H9 (cell line): ENCODE measurements at regions not wholly inside any gene's neighbourhood (a gene's known extent, or its start where the extent isn't known, plus 50 kb on each side); places are given as distances from the start of the nearest gene placed in this dataset.

ENCODE experiments used
- DNase-seq: peaks from one replicate; pipeline ENCODE4 v3.0.0-alpha.2; 2017
- H2AFZ ChIP-seq: one replicate; pipeline ENCODE4 v1.6.1; 2013; ENCODE audit warnings: mild to moderate bottlenecking, low read length, control low read depth, moderate library complexity
- H2AK5ac ChIP-seq: 2 replicates; pipeline ENCODE4 v1.6.1; 2013; ENCODE audit warnings: low read length, control low read depth, mixed read lengths; ENCODE audit not compliant: insufficient read length
- H2BK120ac ChIP-seq: one replicate; pipeline ENCODE4 v1.6.1; 2013; ENCODE audit warnings: low read depth, mild to moderate bottlenecking, low read length, control low read depth, inconsistent platforms; ENCODE audit not compliant: poor library complexity, severe bottlenecking
- H2BK12ac ChIP-seq: 2 replicates; pipeline ENCODE4 v1.6.1; 2013; ENCODE audit warnings: low read length, control low read depth, mixed read lengths, low read depth; ENCODE audit not compliant: insufficient read length
- H2BK15ac ChIP-seq: 2 replicates; pipeline ENCODE4 v1.6.1; 2013; ENCODE audit warnings: low read depth, low read length, control low read depth
- H2BK20ac ChIP-seq: one replicate; pipeline ENCODE4 v1.6.1; 2013; ENCODE audit warnings: low read depth, mild to moderate bottlenecking, low read length, control low read depth, inconsistent platforms; ENCODE audit not compliant: poor library complexity, severe bottlenecking
- H2BK5ac ChIP-seq: 2 replicates; pipeline ENCODE4 v1.6.1; 2013; ENCODE audit warnings: low read length, control low read depth, mixed read lengths; ENCODE audit not compliant: insufficient read length
- H3K14ac ChIP-seq: 2 replicates; pipeline ENCODE4 v1.6.1; 2013; ENCODE audit warnings: low read length, control low read depth; ENCODE audit not compliant: insufficient read depth
- H3K18ac ChIP-seq: 2 replicates; pipeline ENCODE4 v1.6.1; 2013; ENCODE audit warnings: low read depth, mild to moderate bottlenecking, mixed read lengths, low read length, control low read depth; ENCODE audit not compliant: insufficient read length
- H3K23ac ChIP-seq: 2 replicates; pipeline ENCODE4 v1.6.1; 2013; ENCODE audit warnings: low read length, control low read depth, mixed read lengths, low read depth; ENCODE audit not compliant: insufficient read length
- H3K23me2 ChIP-seq: 2 replicates; pipeline ENCODE4 v1.6.1; 2013; ENCODE audit warnings: low read depth, mild to moderate bottlenecking, mixed read lengths, low read length, control low read depth; ENCODE audit not compliant: insufficient read length, poor library complexity, severe bottlenecking
- H3K27ac ChIP-seq: 2 replicates; pipeline ENCODE4 v1.5.1; 2013; ENCODE audit warnings: low read length, control low read depth, mixed read lengths, low read depth; ENCODE audit not compliant: insufficient read length
- H3K27me3 ChIP-seq: 2 replicates; pipeline ENCODE4 v1.6.1; 2013; ENCODE audit warnings: low read length, control low read depth, inconsistent platforms; ENCODE audit not compliant: insufficient read depth
- H3K4ac ChIP-seq: 2 replicates; pipeline ENCODE4 v1.6.1; 2013; ENCODE audit warnings: low read depth, mild to moderate bottlenecking, control low read depth, inconsistent platforms, low read length, moderate library complexity
- H3K4me1 ChIP-seq: 2 replicates; pipeline ENCODE4 v1.6.1; 2013; ENCODE audit warnings: low read length, control low read depth, inconsistent platforms; ENCODE audit not compliant: insufficient read depth
- H3K4me2 ChIP-seq: 2 replicates; pipeline ENCODE4 v1.6.1; 2013; ENCODE audit warnings: low read length, control low read depth, mixed read lengths; ENCODE audit not compliant: insufficient read length, insufficient read depth
- H3K56ac ChIP-seq: 2 replicates; pipeline ENCODE4 v1.6.1; 2013; ENCODE audit warnings: low read depth, mild to moderate bottlenecking, mixed read lengths, low read length, control low read depth; ENCODE audit not compliant: insufficient read length
- H3K79me1 ChIP-seq: 2 replicates; pipeline ENCODE4 v1.6.1; 2013; ENCODE audit warnings: low read depth, mild to moderate bottlenecking, moderate library complexity, low read length, control low read depth, inconsistent platforms; ENCODE audit not compliant: insufficient read depth, poor library complexity, severe bottlenecking
- H3K79me2 ChIP-seq: 2 replicates; pipeline ENCODE4 v1.6.1; 2013; ENCODE audit warnings: low read length, control low read depth, inconsistent platforms; ENCODE audit not compliant: insufficient read depth
- H3K9ac ChIP-seq: 2 replicates; pipeline ENCODE4 v1.6.1; 2013; ENCODE audit warnings: low read length, control low read depth, mixed read lengths; ENCODE audit not compliant: insufficient read length; ENCODE audit errors: extremely low read depth
- H3K9me3 ChIP-seq: one replicate; pipeline ENCODE4 v1.6.1; 2013; ENCODE audit warnings: low read depth, low read length, inconsistent platforms; ENCODE audit not compliant: control insufficient read depth
- H3T11ph ChIP-seq: one replicate; pipeline ENCODE4 v1.6.1; 2013; ENCODE audit warnings: mild to moderate bottlenecking, low read length, control low read depth, inconsistent platforms
- H4K20me1 ChIP-seq: one replicate; pipeline ENCODE4 v1.6.1; 2013; ENCODE audit not compliant: control insufficient read depth, insufficient read length, insufficient read depth
- H4K5ac ChIP-seq: 2 replicates; pipeline ENCODE4 v1.6.1; 2013; ENCODE audit warnings: low read depth, mild to moderate bottlenecking, mixed read lengths, low read length, control low read depth; ENCODE audit not compliant: insufficient read length
- H4K8ac ChIP-seq: replicated peaks from 2 replicates; pipeline ENCODE4 v1.6.1; 2013; ENCODE audit warnings: low read length, control low read depth, mixed read lengths, low read depth; ENCODE audit not compliant: insufficient read length
- H4K91ac ChIP-seq: 2 replicates; pipeline ENCODE4 v1.6.1; 2013; ENCODE audit warnings: low read depth, mild to moderate bottlenecking, moderate library complexity, mixed read lengths, low read length, control low read depth; ENCODE audit not compliant: insufficient read length
- H3K27ac Mint-ChIP-seq, 3 experiments: 2 replicates in 2 of 3; 3 replicates in 1 of 3; pipeline ENCODE4 v1.8.0; 2020 to 2021; ENCODE audit warnings: mixed read lengths in 3 of 3, mild to moderate bottlenecking in 1 of 3, moderate library complexity in 1 of 3
- H3K27me3 Mint-ChIP-seq: 2 replicates; pipeline ENCODE4 v1.8.0; 2021; ENCODE audit warnings: low read depth, mild to moderate bottlenecking, moderate library complexity, mixed read lengths
- H3K36me3 Mint-ChIP-seq, 3 experiments: 2 replicates in 2 of 3; 3 replicates in 1 of 3; pipeline ENCODE4 v1.8.0; 2020 to 2021; ENCODE audit warnings: low read depth in 3 of 3, mixed read lengths in 3 of 3; ENCODE audit not compliant: insufficient read depth in 1 of 3
- H3K4me1 Mint-ChIP-seq, 2 experiments: 2 replicates each; pipeline ENCODE4 v1.8.0; 2020; ENCODE audit warnings: mixed read lengths in 2 of 2
- H3K4me3 Mint-ChIP-seq, 2 experiments: 2 replicates in 1 of 2; 3 replicates in 1 of 2; pipeline ENCODE4 v1.8.0; 2020 to 2021; ENCODE audit warnings: mild to moderate bottlenecking in 2 of 2, mixed read lengths in 2 of 2, moderate library complexity in 1 of 2
- H3K9me3 Mint-ChIP-seq, 2 experiments: 2 replicates in 1 of 2; 3 replicates in 1 of 2; pipeline ENCODE4 v1.8.0; 2020; ENCODE audit warnings: mild to moderate bottlenecking in 2 of 2, mixed read lengths in 2 of 2, moderate library complexity in 1 of 2
- CTCF ChIP-seq: fragments of 200-600 bp; sonication (generic); conservative IDR thresholded peaks from 3 replicates; pipeline ENCODE4 v1.8.0; 2021; ENCODE audit warnings: antibody characterized with exemption, mild to moderate bottlenecking
- WGBS: extraction: QIAGEN DNeasy Blood & Tissue Kit; methylation state at CpG from one replicate; pipeline ENCODE4 v1.1.7; 2013; ENCODE audit warnings: missing lambda C conversion rate, low lambda C conversion rate, mixed read lengths; ENCODE audit not compliant: insufficient read length; ENCODE audit errors: extremely low coverage; 5-methylcytosine and 5-hydroxymethylcytosine counted together

GRCh38 chr2:237271698-237272652 lies 142.0 kb downstream of the COL6A3 start:
- Histone ChIP-seq H3K18ac (no peak overlapping the region), H2AK5ac (no peak overlapping the region), H2AFZ (no peak overlapping the region), H3K4me2 (no peak overlapping the region), H3K27me3 (no peaks in the 10 kb centered on the region), H3K23ac (no peak overlapping the region), H2BK120ac (no peak overlapping the region), H3K79me2 (no peaks in the 10 kb centered on the region), H4K8ac (no peak overlapping the region), H3K4me1 (no peaks in the 10 kb centered on the region), H3K79me1 (no peaks in the 10 kb centered on the region), H4K91ac (no peak overlapping the region), H3K4ac (no peak overlapping the region), H3K14ac (no peak overlapping the region), H3K9me3 (no peaks in the 10 kb centered on the region), H2BK12ac (no peak overlapping the region), H2BK15ac (no peak overlapping the region), H2BK20ac (no peak overlapping the region), H4K5ac (no peak overlapping the region), H4K20me1 (no peaks in the 10 kb centered on the region), H3K23me2 (no peaks in the 10 kb centered on the region), H3K9ac (no peak overlapping the region), H3K56ac (no peak overlapping the region), H3T11ph (no peak overlapping the region), H3K27ac (no peak overlapping the region), H2BK5ac (no peak overlapping the region)
- no CpG with 5 or more reads among the region's 6 CpGs for WGBS
- Mint-ChIP-seq H3K27ac (no peak overlapping the region), H3K36me3 (no peaks in the 10 kb centered on the region), H3K4me3 (no peak overlapping the region), H3K27me3 (no peaks in the 10 kb centered on the region; the same call in 1 of the 2 replicates), H3K9me3 (peaks cover 0 to 3% of the 10 kb centered on the region in 2 experiments; a peak in 2 of 5 replicates), H3K4me1 (peaks cover 9 to 13% of the 10 kb centered on the region in 2 experiments)
- no peak for DNase-seq
- TF ChIP-seq CTCF: no peak
